Progenitor cell of endocrine pancreas (in vitro differentiated cells): ENCODE measurements at regions not wholly inside any gene's neighbourhood (a gene's known extent, or its start where the extent isn't known, plus 50 kb on each side); places are given as distances from the start of the nearest gene placed in this dataset.

ENCODE experiments used
- DNase-seq: peaks from one replicate; pipeline ENCODE4 v3.0.0; 2021; ENCODE audit warnings: low spot score; ENCODE audit not compliant: unreplicated experiment
- H3K27ac Mint-ChIP-seq: 2 replicates; pipeline ENCODE4 v1.8.0; 2021; ENCODE audit warnings: mild to moderate bottlenecking, moderate library complexity, mixed read lengths
- H3K27me3 Mint-ChIP-seq: 2 replicates; pipeline ENCODE4 v1.8.0; 2021; ENCODE audit warnings: mixed read lengths
- H3K36me3 Mint-ChIP-seq: 2 replicates; pipeline ENCODE4 v1.8.0; 2022; ENCODE audit warnings: mixed read lengths; ENCODE audit not compliant: insufficient read depth
- H3K4me1 Mint-ChIP-seq: 2 replicates; pipeline ENCODE4 v1.8.0; 2021; ENCODE audit warnings: low read depth, mixed read lengths
- H3K4me3 Mint-ChIP-seq: 2 replicates; pipeline ENCODE4 v1.8.0; 2021; ENCODE audit warnings: low read depth, mild to moderate bottlenecking, moderate library complexity, mixed read lengths
- H3K9me3 Mint-ChIP-seq: 2 replicates; pipeline ENCODE4 v1.8.0; 2021; ENCODE audit warnings: low read depth, mixed read lengths
- CTCF ChIP-seq: fragments of 200-600 bp; sonication (generic); IDR thresholded peaks from one replicate; pipeline ENCODE4 v1.5.0; 2021; ENCODE audit warnings: antibody characterized with exemption, mild to moderate bottlenecking; ENCODE audit not compliant: unreplicated experiment

GRCh38 chr6:167658106-167658505 lies 168.6 kb upstream of the AFDN start:
- no peak for TF ChIP-seq CTCF
- DNase-seq: no peak
- H3K27ac Mint-ChIP-seq: no peak overlapping the region
- H3K4me1 Mint-ChIP-seq: peaks cover 20% of the 10 kb centered on the region
- H3K9me3 Mint-ChIP-seq: no peaks in the 10 kb centered on the region
- H3K4me3 Mint-ChIP-seq: no peak overlapping the region
- H3K36me3 Mint-ChIP-seq: no peaks in the 10 kb centered on the region
- no peaks in the 10 kb centered on the region for H3K27me3 Mint-ChIP-seq

- Mint-ChIP-seq H3K9me3 (no peaks in the 10 kb centered on the region), H3K36me3 (no peaks in the 10 kb centered on the region), H3K4me3 (no peak overlapping the region), H3K4me1 (peaks cover 25% of the 10 kb centered on the region), H3K27me3 (no peaks in the 10 kb centered on the region), H3K27ac (no peak overlapping the region)
- TF ChIP-seq CTCF: no peak
- no peak for DNase-seq
Measured at GRCh38 chr6:167659046-167659445, 167.7 kb upstream of the AFDN start.

GRCh38 chr6:167660424-167660823 lies 166.3 kb upstream of the AFDN start:
- Mint-ChIP-seq H3K27ac (no peak overlapping the region), H3K4me3 (no peak overlapping the region), H3K36me3 (no peaks in the 10 kb centered on the region), H3K9me3 (no peaks in the 10 kb centered on the region), H3K27me3 (no peaks in the 10 kb centered on the region), H3K4me1 (peaks cover 36% of the 10 kb centered on the region)
- no peak for TF ChIP-seq CTCF
- DNase-seq: no peak

- H3K4me1 Mint-ChIP-seq: peaks cover 43% of the 10 kb centered on the region
- DNase-seq: no peak
- no peak for TF ChIP-seq CTCF
- peak overlapping the region; percentile 24 for H3K27ac Mint-ChIP-seq
- H3K9me3 Mint-ChIP-seq: no peaks in the 10 kb centered on the region
- H3K4me3 Mint-ChIP-seq: no peak overlapping the region
- no peaks in the 10 kb centered on the region for H3K36me3 Mint-ChIP-seq
- H3K27me3 Mint-ChIP-seq: no peaks in the 10 kb centered on the region
Measured at GRCh38 chr6:167660944-167661551, 165.7 kb upstream of the AFDN start.

- TF ChIP-seq CTCF: no peak
- Mint-ChIP-seq H3K9me3 (no peaks in the 10 kb centered on the region), H3K27ac (peak overlapping the region; percentile 64), H3K4me1 (peaks cover 48% of the 10 kb centered on the region), H3K27me3 (no peaks in the 10 kb centered on the region), H3K36me3 (no peaks in the 10 kb centered on the region), H3K4me3 (no peak overlapping the region)
- DNase-seq: no peak
Measured at GRCh38 chr6:167661552-167662044, 165.1 kb upstream of the AFDN start.
